CD4-positive, alpha-beta memory T cell (primary cell): ENCODE measurements at regions not wholly inside any gene's neighbourhood (a gene's known extent, or its start where the extent isn't known, plus 50 kb on each side); places are given as distances from the start of the nearest gene placed in this dataset.

Source experiments
- CTCF ChIA-PET: fragments of 350-600 bp; sonication (Branson Sonifier 250); formaldehyde crosslinking; loops from one replicate; lab custom pipeline; 2021; ENCODE audit warnings: inconsistent platforms; ENCODE audit not compliant: partially characterized antibody; lab: Charles Lee
- POLR2A ChIA-PET: fragments of 350-600 bp; sonication (Branson Sonifier 250); formaldehyde crosslinking; loops from one replicate; lab custom pipeline; 2021; ENCODE audit not compliant: partially characterized antibody; lab: Charles Lee
- DNase-seq, 5 donors: peaks; one replicate each; pipeline versions ENCODE4 v3.0.0 to v3.0.0-alpha.2; 2020 to 2022; ENCODE audit warnings: mixed read lengths in 1 of 5
- H3K27ac ChIP-seq: one replicate; pipeline ENCODE4 v1.7.0; 2013; ENCODE audit warnings: low read depth, low read length
- H3K27me3 ChIP-seq: 2 replicates; pipeline ENCODE4 v1.7.0; 2013; ENCODE audit warnings: mild to moderate bottlenecking, low read length, moderate library complexity; ENCODE audit not compliant: insufficient read depth
- H3K36me3 ChIP-seq: 2 replicates; pipeline ENCODE4 v1.7.0; 2013; ENCODE audit warnings: mild to moderate bottlenecking, low read length, moderate library complexity; ENCODE audit not compliant: insufficient read depth
- H3K4me1 ChIP-seq: 2 replicates; pipeline ENCODE4 v1.7.0; 2013; ENCODE audit warnings: mild to moderate bottlenecking, low read length, moderate library complexity; ENCODE audit not compliant: insufficient read depth
- H3K4me3 ChIP-seq, 2 donors: one replicate each; pipeline ENCODE4 v1.7.0; 2013; ENCODE audit warnings: low read length in 2 of 2, mild to moderate bottlenecking in 1 of 2
- H3K9me3 ChIP-seq, 2 donors: one replicate each; pipeline ENCODE4 v1.7.0; 2013; ENCODE audit warnings: low read length in 2 of 2, control low read depth in 1 of 2; ENCODE audit not compliant: control insufficient read depth in 1 of 2
- H3K27ac Mint-ChIP-seq, 7 donors: one replicate each; pipeline ENCODE4 v1.8.0; 2020 to 2021; ENCODE audit warnings: mixed read lengths in 7 of 7, mild to moderate bottlenecking in 6 of 7, inconsistent platforms in 3 of 7, moderate library complexity in 3 of 7
- H3K27me3 Mint-ChIP-seq, 2 donors: one replicate each; pipeline ENCODE4 v1.8.0; 2020 to 2021; ENCODE audit warnings: mixed read lengths in 2 of 2
- H3K36me3 Mint-ChIP-seq, 2 donors: one replicate each; pipeline ENCODE4 v1.8.0; 2020 to 2021; ENCODE audit warnings: mixed read lengths in 2 of 2, inconsistent platforms in 1 of 2, mild to moderate bottlenecking in 1 of 2
- H3K4me1 Mint-ChIP-seq, 4 donors: one replicate each; pipeline ENCODE4 v1.8.0; 2020 to 2021; ENCODE audit warnings: mixed read lengths in 4 of 4, mild to moderate bottlenecking in 1 of 4
- H3K4me3 Mint-ChIP-seq, 8 donors: one replicate each; pipeline ENCODE4 v1.8.0; 2020 to 2021; ENCODE audit warnings: mixed read lengths in 8 of 8, mild to moderate bottlenecking in 7 of 8, moderate library complexity in 6 of 8, inconsistent platforms in 3 of 8
- H3K9me3 Mint-ChIP-seq, 8 donors: one replicate each; pipeline ENCODE4 v1.8.0; 2020 to 2021; ENCODE audit warnings: mixed read lengths in 8 of 8, mild to moderate bottlenecking in 5 of 8, inconsistent platforms in 3 of 8, moderate library complexity in 1 of 8
- intact Hi-C: fragments of 100-400 bp; cut with micrococcal nuclease; formaldehyde crosslinking; loops from one replicate; pipeline ENCODE4 v1.15.1; 2023

- Histone ChIP-seq H3K9me3 (no peaks in the 10 kb centered on the region), H3K4me1 (no peaks in the 10 kb centered on the region), H3K36me3 (no peaks in the 10 kb centered on the region), H3K4me3 (no peak overlapping the region), H3K27ac (no peak overlapping the region), H3K27me3 (no peaks in the 10 kb centered on the region)
- CTCF ChIA-PET: no interaction called here
- Mint-ChIP-seq H3K36me3 (no peaks in the 10 kb centered on the region), H3K4me3 (no peak overlapping the region), H3K9me3 (no peaks in the 10 kb centered on the region), H3K4me1 (no peaks in the 10 kb centered on the region), H3K27ac (no peak overlapping the region), H3K27me3 (peaks cover 1 to 2% of the 10 kb centered on the region in 2 donors)
- POLR2A ChIA-PET: no interaction called here
- intact Hi-C loops: no loop called here
- no peak for DNase-seq
Observed at GRCh38 chr10:113442336-113442735, 110.5 kb upstream of the HABP2 start.

DNA sequence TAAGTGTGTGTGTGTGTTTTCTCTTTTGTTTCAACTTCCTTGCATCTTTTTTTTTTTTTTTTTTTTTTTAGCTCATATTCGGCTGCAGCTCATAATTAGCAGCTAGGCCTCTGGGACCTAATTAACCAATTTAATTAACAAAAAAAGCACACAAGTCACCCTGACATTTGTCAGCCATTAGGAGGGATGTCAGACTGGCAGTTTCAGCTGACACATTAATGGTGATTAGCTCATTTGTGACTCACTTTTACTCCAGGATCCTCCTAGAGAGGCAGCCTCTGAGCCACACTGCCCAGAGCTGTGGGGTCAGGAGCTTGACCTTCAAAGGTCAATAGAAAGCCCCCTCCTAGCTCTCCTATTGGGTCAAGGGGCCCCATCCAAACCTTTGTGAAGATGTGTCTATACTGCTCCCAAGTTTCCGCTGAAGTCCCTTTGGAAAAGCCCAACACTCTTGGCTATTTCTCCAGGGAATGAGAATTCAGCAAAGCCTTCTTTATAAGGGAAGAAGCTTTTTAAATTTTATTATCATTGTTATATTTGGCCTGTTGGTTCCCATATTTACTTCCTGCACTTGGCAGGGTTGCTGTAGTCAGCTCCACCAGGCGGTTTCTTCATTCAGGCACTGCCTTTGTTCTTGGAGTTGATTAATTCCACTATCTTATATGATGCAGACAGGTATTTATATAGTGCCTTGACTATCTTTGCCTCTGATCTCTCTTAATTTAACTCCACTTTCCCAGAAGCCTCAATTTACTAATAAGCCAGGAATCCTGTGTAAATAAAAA is 109.5 kb upstream of the HABP2 start:
- H3K36me3 Mint-ChIP-seq: no peaks in the 10 kb centered on the region
- no peaks in the 10 kb centered on the region for H3K9me3 Mint-ChIP-seq
- DNase-seq: no peak
- H3K4me3 Mint-ChIP-seq: no peak overlapping the region
- no peak overlapping the region for H3K27ac Mint-ChIP-seq
- POLR2A ChIA-PET: no interaction called here
- H3K4me1 Mint-ChIP-seq: no peaks in the 10 kb centered on the region
- CTCF ChIA-PET: no interaction called here
- Histone ChIP-seq H3K4me3 (no peak overlapping the region), H3K36me3 (no peaks in the 10 kb centered on the region), H3K27ac (no peak overlapping the region), H3K9me3 (no peaks in the 10 kb centered on the region), H3K27me3 (no peaks in the 10 kb centered on the region), H3K4me1 (no peaks in the 10 kb centered on the region)
- intact Hi-C loops: no loop called here
- H3K27me3 Mint-ChIP-seq: peaks cover 1 to 3% of the 10 kb centered on the region in 2 donors

- ChIA-PET CTCF (no interaction called here), POLR2A (no interaction called here)
- H3K4me3 Mint-ChIP-seq: no peak overlapping the region
- no peaks in the 10 kb centered on the region for H3K4me1 Mint-ChIP-seq
- no peaks in the 10 kb centered on the region for H3K36me3 Mint-ChIP-seq
- intact Hi-C loops: no loop called here
- no peak for DNase-seq
- Histone ChIP-seq H3K27me3 (no peaks in the 10 kb centered on the region), H3K9me3 (no peaks in the 10 kb centered on the region), H3K4me1 (no peaks in the 10 kb centered on the region), H3K36me3 (no peaks in the 10 kb centered on the region), H3K4me3 (no peak overlapping the region), H3K27ac (no peak overlapping the region)
- H3K27ac Mint-ChIP-seq: no peak overlapping the region
- no peaks in the 10 kb centered on the region for H3K9me3 Mint-ChIP-seq
- H3K27me3 Mint-ChIP-seq: peaks cover 3 to 6% of the 10 kb centered on the region in 2 donors
Observed at GRCh38 chr10:113444766-113445365, 108.0 kb upstream of the HABP2 start.

GRCh38 chr10:113445736-113446135 is 107.1 kb upstream of the HABP2 start:
- no peak overlapping the region for H3K27ac Mint-ChIP-seq
- Histone ChIP-seq H3K27me3 (no peaks in the 10 kb centered on the region), H3K36me3 (no peaks in the 10 kb centered on the region), H3K4me1 (no peaks in the 10 kb centered on the region), H3K9me3 (no peaks in the 10 kb centered on the region), H3K4me3 (no peak overlapping the region), H3K27ac (no peak overlapping the region)
- no peaks in the 10 kb centered on the region for H3K9me3 Mint-ChIP-seq
- DNase-seq: no peak
- H3K4me3 Mint-ChIP-seq: no peak overlapping the region
- ChIA-PET POLR2A (no interaction called here), CTCF (no interaction called here)
- no peaks in the 10 kb centered on the region for H3K36me3 Mint-ChIP-seq
- H3K27me3 Mint-ChIP-seq: peaks cover 5 to 6% of the 10 kb centered on the region in 2 donors
- H3K4me1 Mint-ChIP-seq: no peaks in the 10 kb centered on the region
- intact Hi-C loops: no loop called here

DNA sequence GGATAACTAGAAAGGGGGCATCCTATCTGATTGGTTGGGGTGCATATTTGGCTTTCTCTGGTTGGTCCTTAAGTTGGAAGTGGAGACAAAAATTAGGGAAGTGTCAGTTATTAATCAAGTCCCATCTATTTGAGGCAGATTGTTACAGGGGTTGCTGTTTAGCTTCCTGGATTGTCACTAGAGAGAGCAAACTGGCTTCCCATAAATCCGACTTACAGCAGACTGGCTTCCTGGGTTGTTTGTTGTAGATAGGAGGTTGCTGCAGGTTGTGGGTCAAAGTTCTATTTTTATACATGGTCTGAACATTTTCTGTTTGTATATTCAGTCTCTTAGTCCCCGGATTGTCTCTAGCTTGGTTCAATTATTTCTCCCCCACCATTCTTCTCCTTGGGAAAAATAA is 106.1 kb upstream of the HABP2 start:
- no peak overlapping the region for H3K27ac Mint-ChIP-seq
- H3K9me3 ChIP-seq: no peaks in the 10 kb centered on the region
- H3K27me3 ChIP-seq: no peaks in the 10 kb centered on the region
- H3K27ac ChIP-seq: no peak overlapping the region
- H3K4me1 Mint-ChIP-seq: no peaks in the 10 kb centered on the region
- no peaks in the 10 kb centered on the region for H3K9me3 Mint-ChIP-seq
- peaks cover 5 to 7% of the 10 kb centered on the region in 2 donors for H3K27me3 Mint-ChIP-seq
- no peaks in the 10 kb centered on the region for H3K36me3 Mint-ChIP-seq
- no peaks in the 10 kb centered on the region for H3K36me3 ChIP-seq
- ChIA-PET CTCF (no interaction called here), POLR2A (no interaction called here)
- DNase-seq: no peak
- H3K4me3 ChIP-seq: no peak overlapping the region
- intact Hi-C loops: no loop called here
- H3K4me1 ChIP-seq: no peaks in the 10 kb centered on the region
- no peak overlapping the region for H3K4me3 Mint-ChIP-seq

DNA sequence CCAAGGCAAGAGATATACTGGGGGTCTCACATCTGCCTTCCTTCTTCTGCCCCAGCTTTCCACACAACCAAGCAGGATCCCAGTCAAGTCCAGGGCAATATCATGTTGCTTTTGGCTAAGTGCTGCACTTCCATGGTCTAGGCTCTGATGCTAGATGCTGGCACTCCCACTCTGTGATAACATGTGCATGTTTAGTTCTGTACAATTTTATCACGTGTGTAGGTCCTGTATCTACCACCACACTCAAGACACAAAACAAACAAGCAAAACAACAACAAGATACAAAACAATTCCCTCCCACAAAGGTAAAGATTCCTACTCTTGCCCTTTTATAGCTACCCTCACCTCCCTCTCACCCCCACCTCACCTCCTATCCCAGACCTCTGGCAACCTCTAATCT is 105.6 kb upstream of the HABP2 start:
- Histone ChIP-seq H3K9me3 (no peaks in the 10 kb centered on the region), H3K4me1 (no peaks in the 10 kb centered on the region), H3K4me3 (no peak overlapping the region), H3K36me3 (no peaks in the 10 kb centered on the region), H3K27ac (no peak overlapping the region), H3K27me3 (no peaks in the 10 kb centered on the region)
- no peak for DNase-seq
- Mint-ChIP-seq H3K4me1 (no peaks in the 10 kb centered on the region), H3K4me3 (no peak overlapping the region), H3K27ac (no peak overlapping the region), H3K36me3 (no peaks in the 10 kb centered on the region), H3K27me3 (peaks cover 5 to 7% of the 10 kb centered on the region in 2 donors), H3K9me3 (no peaks in the 10 kb centered on the region)
- intact Hi-C loops: no loop called here
- ChIA-PET CTCF (no interaction called here), POLR2A (no interaction called here)

- POLR2A ChIA-PET: no interaction called here
- Mint-ChIP-seq H3K27me3 (peaks cover 5 to 15% of the 10 kb centered on the region in 2 donors), H3K27ac (no peak overlapping the region), H3K4me1 (no peaks in the 10 kb centered on the region), H3K4me3 (no peak overlapping the region), H3K9me3 (no peaks in the 10 kb centered on the region), H3K36me3 (no peaks in the 10 kb centered on the region)
- Histone ChIP-seq H3K36me3 (no peaks in the 10 kb centered on the region), H3K27ac (no peak overlapping the region), H3K27me3 (no peaks in the 10 kb centered on the region), H3K4me1 (no peaks in the 10 kb centered on the region), H3K4me3 (no peak overlapping the region), H3K9me3 (no peaks in the 10 kb centered on the region)
- DNase-seq: no peak
- intact Hi-C loops: no loop called here
- CTCF ChIA-PET: no interaction called here
Observed at GRCh38 chr10:113449006-113449695, 103.7 kb upstream of the HABP2 start.
